K562 (cell line): ENCODE measurements at regions not wholly inside any gene's neighbourhood (a gene's known extent, or its start where the extent isn't known, plus 50 kb on each side); places are given as distances from the start of the nearest gene placed in this dataset.

Experiments
- ATAC-seq: fragments of 200-7000 bp; cut with Tn5 transposase; 3 replicates; pipeline ENCODE4 v1.9.1; 2020; ENCODE audit warnings: moderate library complexity
- BruUV-seq: library from RNA; stranded (reverse); fragments of 400-500 nt; replicated peaks from 2 replicates; lab custom pipeline; 2021; lab: Mats Ljungman, UMichigan
- CTCF ChIA-PET: fragments of 300-600 bp; formaldehyde crosslinking; extraction: SDS; loops from one replicate; lab custom pipeline; 2021; ENCODE audit warnings: low intra/inter-chr PET ratio; lab: Yijun Ruan, JAX
- POLR2A ChIA-PET: fragments of 300-600, 350-650 bp; sonication (Branson Sonifier 250); formaldehyde crosslinking; extraction: SDS; loops from one replicate; lab custom pipeline; 2021; ENCODE audit warnings: antibody characterized with exemption, inconsistent platforms; lab: Yijun Ruan, JAX
- DNase-seq, 4 experiments: peaks; one replicate each; pipeline versions ENCODE4 v3.0.0 to v3.0.0-alpha.2; 2011 to 2018; ENCODE audit warnings: low spot score in 3 of 4, mixed read lengths in 3 of 4; ENCODE audit errors: extremely low read depth in 1 of 4
- FAIRE-seq: peaks from 2 replicates; lab custom pipeline; 2011; peaks lifted over from hg19 to GRCh38; lab: Jason Lieb, UNC
- H2AFZ ChIP-seq: 2 replicates; pipeline ENCODE4 v1.6.0; 2011; ENCODE audit warnings: low read depth, low read length, control low read depth, inconsistent platforms
- H3K27ac ChIP-seq: fragments of 200-600 bp; 3 replicates; pipeline ENCODE4 v1.8.0; 2011; ENCODE audit warnings: low read depth, mild to moderate bottlenecking, control low read depth, inconsistent platforms, low read length, moderate library complexity, mixed read lengths; ENCODE audit errors: extremely low read depth
- H3K27me3 ChIP-seq, 2 experiments: fragments of 300-600 bp in 1 of 2; 2 replicates in 1 of 2; 3 replicates in 1 of 2; pipeline versions ENCODE4 v1.6.0 to v1.8.0; 2011; ENCODE audit warnings: inconsistent platforms in 2 of 2, low read length in 2 of 2, mild to moderate bottlenecking in 1 of 2, mixed read lengths in 1 of 2, moderate library complexity in 1 of 2; ENCODE audit not compliant: control insufficient read depth in 2 of 2, insufficient read depth in 2 of 2
- H3K36me3 ChIP-seq: fragments of 300-600 bp; 3 replicates; pipeline ENCODE4 v1.8.0; 2011; ENCODE audit warnings: mild to moderate bottlenecking, low read length, inconsistent platforms; ENCODE audit not compliant: control insufficient read depth, insufficient read depth
- H3K4me1 ChIP-seq, 2 experiments: fragments of 200-600 bp in 1 of 2; replicated peaks in 1 of 2; 2 replicates in 1 of 2; 3 replicates in 1 of 2; pipeline versions ENCODE4 v1.5.1 to v1.8.0; 2011; ENCODE audit warnings: inconsistent platforms in 2 of 2, low read length in 2 of 2, mild to moderate bottlenecking in 1 of 2, mixed read lengths in 1 of 2, moderate library complexity in 1 of 2; ENCODE audit not compliant: control insufficient read depth in 2 of 2, insufficient read depth in 2 of 2
- H3K4me2 ChIP-seq: 2 replicates; pipeline ENCODE4 v1.6.1; 2011; ENCODE audit warnings: low read length, control low read depth, inconsistent platforms, mixed read lengths; ENCODE audit not compliant: insufficient read depth
- H3K4me3 ChIP-seq: fragments of 200-600 bp; sonication (generic), shearing (Covaris generic); 2 replicates; pipeline ENCODE4 v1.5.1; 2016; ENCODE audit warnings: control low read depth, inconsistent platforms
- H3K79me2 ChIP-seq: fragments of 200-600 bp; 3 replicates; pipeline ENCODE4 v1.8.0; 2011; ENCODE audit warnings: low read length, inconsistent platforms; ENCODE audit not compliant: control insufficient read depth, insufficient read depth
- H3K9ac ChIP-seq, 2 experiments: 2 replicates each; pipeline versions ENCODE4 v1.6.0 to v1.6.1; 2011; ENCODE audit warnings: low read depth in 2 of 2, low read length in 2 of 2, control low read depth in 1 of 2, inconsistent platforms in 1 of 2, mild to moderate bottlenecking in 1 of 2, mixed read lengths in 1 of 2; ENCODE audit not compliant: insufficient read depth in 1 of 2
- H3K9me1 ChIP-seq: one replicate; pipeline ENCODE4 v1.6.0; 2011; ENCODE audit warnings: inconsistent platforms, mild to moderate bottlenecking, low read length, moderate library complexity; ENCODE audit not compliant: control insufficient read depth, insufficient read depth
- H3K9me3 ChIP-seq: replicated peaks from 2 replicates; pipeline ENCODE4 v1.5.1; 2011; ENCODE audit warnings: low read depth, low read length, inconsistent platforms; ENCODE audit not compliant: control insufficient read depth, insufficient read depth
- H4K20me1 ChIP-seq: replicated peaks from 2 replicates; pipeline ENCODE4 v1.6.1; 2011; ENCODE audit warnings: low read length, inconsistent platforms, mixed read lengths; ENCODE audit not compliant: control insufficient read depth, insufficient read depth
- ARHGAP35 ChIP-seq: fragments of 450-650 bp; IDR thresholded peaks from 2 replicates; pipeline ENCODE4 v1.6.1; 2018; ENCODE audit not compliant: partially characterized antibody
- C11orf30 ChIP-seq: fragments of 450-650 bp; IDR thresholded peaks from 2 replicates; pipeline ENCODE4 v1.6.1; 2016; ENCODE audit warnings: low read depth, mild to moderate bottlenecking
- CBFA2T3 ChIP-seq: fragments of 450-650 bp; IDR thresholded peaks from 2 replicates; pipeline ENCODE4 v1.6.1; 2017
- ETS1 ChIP-seq: conservative IDR thresholded peaks from 2 replicates; pipeline ENCODE4 v1.6.1; 2011; ENCODE audit warnings: low read depth, mild to moderate bottlenecking, low read length; ENCODE audit not compliant: control insufficient read depth
- FIP1L1 ChIP-seq: fragments of 200-400 bp; formaldehyde crosslinking; IDR thresholded peaks from 2 replicates; pipeline ENCODE4 v1.6.1; 2018; ENCODE audit warnings: mild to moderate bottlenecking, low read depth, low read length; ENCODE audit not compliant: poor library complexity, severe bottlenecking
- GMEB1 ChIP-seq: fragments of 250-450 bp; sonication (Bioruptor Pico); IDR thresholded peaks from 2 replicates; pipeline ENCODE4 v1.4.0; 2020; ENCODE audit warnings: mild to moderate bottlenecking
- HMBOX1 ChIP-seq: sonication (generic); IDR thresholded peaks from 2 replicates; pipeline ENCODE4 v1.6.1; 2016
- JUN ChIP-seq, 2 experiments: sonication (generic) in 1 of 2; formaldehyde crosslinking in 1 of 2; IDR thresholded peaks; 2 replicates each; pipeline versions ENCODE4 v1.6.1 to v1.8.0; 2012 to 2022; ENCODE audit warnings: borderline replicate concordance in 2 of 2, mild to moderate bottlenecking in 2 of 2, improper control_type of control experiment in 1 of 2, low read depth in 1 of 2, low read length in 1 of 2, missing genetic modification reagents in 1 of 2
- KLF10 ChIP-seq: fragments of 250-450 bp; sonication (Bioruptor Pico); IDR thresholded peaks from 2 replicates; pipeline ENCODE4 v1.6.1; 2021; ENCODE audit warnings: matching md5 sums
- NR1H2 ChIP-seq: sonication (generic); formaldehyde crosslinking; IDR thresholded peaks from 2 replicates; pipeline ENCODE4 v1.4.0; 2020; ENCODE audit warnings: mild to moderate bottlenecking, missing genetic modification reagents
- PCBP1 ChIP-seq: fragments of 200-400 bp; formaldehyde crosslinking; IDR thresholded peaks from 2 replicates; pipeline ENCODE4 v1.6.1; 2018; ENCODE audit warnings: mild to moderate bottlenecking, low read depth, low read length; ENCODE audit not compliant: poor library complexity, severe bottlenecking
- RAD21 ChIP-seq, 2 experiments: fragments of 250-450 bp in 1 of 2; fragments of 450-650 bp in 1 of 2; sonication (Bioruptor Pico) in 1 of 2; formaldehyde crosslinking in 1 of 2; IDR thresholded peaks in 1 of 2; conservative IDR thresholded peaks in 1 of 2; 2 replicates each; pipeline versions ENCODE4 v1.4.0 to v1.8.0; 2020 to 2022; ENCODE audit warnings: mild to moderate bottlenecking in 2 of 2, moderate library complexity in 1 of 2
- RUNX1 ChIP-seq: sonication (generic); IDR thresholded peaks from 2 replicates; pipeline ENCODE4 v1.6.1; 2016; ENCODE audit warnings: antibody characterized with exemption, low read depth
- SMARCA4 ChIP-seq: fragments of 450-650 bp; IDR thresholded peaks from 2 replicates; pipeline ENCODE4 v1.6.1; 2016
- SMARCC2 ChIP-seq: fragments of 450-650 bp; IDR thresholded peaks from 2 replicates; pipeline ENCODE4 v1.6.1; 2017; ENCODE audit warnings: antibody characterized with exemption, moderate library complexity, mild to moderate bottlenecking, low read depth
- SNIP1 ChIP-seq: fragments of 450-650 bp; IDR thresholded peaks from 2 replicates; pipeline ENCODE4 v1.7.1; 2017; ENCODE audit warnings: low read depth, mild to moderate bottlenecking
- SRSF1 ChIP-seq: fragments of 200-400 bp; formaldehyde crosslinking; IDR thresholded peaks from 2 replicates; pipeline ENCODE4 v1.6.1; 2017; ENCODE audit warnings: mild to moderate bottlenecking, low read depth, low read length, moderate library complexity
- SUPT5H ChIP-seq: fragments of 450-650 bp; IDR thresholded peaks from 2 replicates; pipeline ENCODE4 v1.6.1; 2016
- ZFP30 ChIP-seq: fragments of 250-450 bp; sonication (Bioruptor Pico); IDR thresholded peaks from 2 replicates; pipeline ENCODE4 v1.8.0; 2022; ENCODE audit warnings: moderate library complexity, mild to moderate bottlenecking, inconsistent platforms, borderline replicate concordance
- WGBS: fragments of 100-300 bp; shearing (Covaris generic); methylation state at CpG from one replicate; pipeline ENCODE4 v1.1.6; 2016; ENCODE audit warnings: low coverage, mixed read lengths; ENCODE audit not compliant: insufficient coverage; ENCODE audit errors: missing lambda C conversion rate; 5-methylcytosine and 5-hydroxymethylcytosine counted together
- in situ Hi-C: fragments of 300-500 bp; cut with MboI; formaldehyde crosslinking; loops from 4 replicates; pipeline ENCODE4 v1.15.0; 2018; ENCODE audit warnings: inconsistent platforms, mixed read lengths
- intact Hi-C: fragments of 100-400 bp; cut with micrococcal nuclease; formaldehyde crosslinking; loops from 2 replicates; pipeline ENCODE4 v1.14.2; 2022

GRCh38 chr1:104987210-104987609 is 1237.5 kb downstream of the AMY1C start (continued):
- TF ChIP-seq HMBOX1 (no peak), CBFA2T3 (no peak)

DNA sequence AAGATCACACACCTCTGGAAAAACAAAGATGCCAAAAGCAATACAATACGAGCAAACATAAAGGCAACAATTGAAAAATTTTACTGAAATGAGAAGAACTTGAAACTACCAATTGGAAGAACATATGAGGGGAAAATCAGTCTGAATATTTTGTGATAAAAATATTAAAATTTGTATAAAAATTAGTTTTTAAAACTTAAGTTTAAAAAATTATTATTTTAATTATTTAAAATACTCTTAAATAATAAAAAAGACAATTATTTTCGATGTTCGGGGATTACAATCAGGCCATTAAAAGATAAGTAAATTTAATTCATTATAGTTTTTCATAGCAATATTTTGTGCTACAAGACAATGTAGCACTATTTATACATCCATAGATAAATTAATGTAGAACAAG is 1239.3 kb downstream of the AMY1C start:
- no peak overlapping the region for H3K4me3 ChIP-seq
- H3K27ac ChIP-seq, result no peak overlapping the region
- H2AFZ ChIP-seq, result no peak overlapping the region
- CTCF ChIA-PET, result no interaction called here
- no peaks in the 10 kb centered on the region for H3K9me1 ChIP-seq
- POLR2A ChIA-PET, result no interaction called here
- ATAC-seq (no peak), DNase-seq (no peak), FAIRE-seq (no peak)
- intact Hi-C loops (no loop called here), in situ Hi-C loops (no loop called here)
- no peaks in the 10 kb centered on the region for H3K27me3 ChIP-seq
- H3K4me2 ChIP-seq, result no peak overlapping the region
- no peak overlapping the region for H3K9ac ChIP-seq
- H3K79me2 ChIP-seq, result no peaks in the 10 kb centered on the region
- no peaks in the 10 kb centered on the region for H4K20me1 ChIP-seq
- no TSS peak for BruUV-seq
- H3K9me3 ChIP-seq, result no peaks in the 10 kb centered on the region
- no peaks in the 10 kb centered on the region for H3K4me1 ChIP-seq
- H3K36me3 ChIP-seq, result no peaks in the 10 kb centered on the region
- WGBS, result 2% methylated on average over 3 of the region's 3 CpGs
- TF ChIP-seq NR1H2 (CRISPR knock-in tag), result no peak
- TF ChIP-seq SMARCC2, result no peak
- no peak for TF ChIP-seq SNIP1
- no peak for TF ChIP-seq C11orf30
- no peak for TF ChIP-seq ETS1
- TF ChIP-seq FIP1L1, result no peak
- no peak for TF ChIP-seq ARHGAP35
- TF ChIP-seq RAD21 (CRISPR knock-in tag; conservative IDR thresholded peaks at IDR 0.05 in 1 of 2, IDR thresholded peaks at IDR 0.05 in 1 of 2), result no peak
- TF ChIP-seq KLF10 (CRISPR knock-in tag), result no peak
- TF ChIP-seq GMEB1 (CRISPR knock-in tag), result no peak
- TF ChIP-seq RUNX1, result no peak
- TF ChIP-seq SMARCA4, result no peak
- no peak for TF ChIP-seq SUPT5H
- no peak for TF ChIP-seq JUN (IDR thresholded peaks at IDR 0.05; ENCODE audit: borderline replicate concordance, low read depth, low read length)
- no peak for TF ChIP-seq JUN (CRISPR knock-in tag; IDR thresholded peaks at IDR 0.05; ENCODE audit: borderline replicate concordance)
- no peak for TF ChIP-seq ZFP30 (CRISPR knock-in tag)
- no peak for TF ChIP-seq PCBP1
- TF ChIP-seq SRSF1, result no peak
